Neural crest cell (in vitro differentiated cells): ENCODE measurements at regions not wholly inside any gene's neighbourhood (a gene's known extent, or its start where the extent isn't known, plus 50 kb on each side); places are given as distances from the start of the nearest gene placed in this dataset.

Experiments used
- DNase-seq: peaks from one replicate; pipeline ENCODE4 v3.0.0; 2021; ENCODE audit warnings: low read depth, mixed read lengths, low spot score
- H3K27ac Mint-ChIP-seq: one replicate; pipeline ENCODE4 v1.8.0; 2021; ENCODE audit warnings: mild to moderate bottlenecking, mixed read lengths; ENCODE audit not compliant: unreplicated experiment
- H3K27me3 Mint-ChIP-seq: 2 replicates; pipeline ENCODE4 v1.8.0; 2021; ENCODE audit warnings: low read depth, mild to moderate bottlenecking, mixed read lengths
- H3K36me3 Mint-ChIP-seq: 2 replicates; pipeline ENCODE4 v1.8.0; 2021; ENCODE audit warnings: low read depth, mild to moderate bottlenecking, mixed read lengths
- H3K4me1 Mint-ChIP-seq: 2 replicates; pipeline ENCODE4 v1.8.0; 2021; ENCODE audit warnings: mixed read lengths
- H3K4me3 Mint-ChIP-seq: one replicate; pipeline ENCODE4 v1.8.0; 2021; ENCODE audit warnings: mild to moderate bottlenecking, mixed read lengths
- H3K9me3 Mint-ChIP-seq: 2 replicates; pipeline ENCODE4 v1.8.0; 2021; ENCODE audit warnings: mixed read lengths
- TF ChIP-seq, protein P1 (sequence below): fragments of 200-600 bp; sonication (generic); conservative IDR thresholded peaks from 2 replicates; pipeline ENCODE4 v1.5.0; 2021; ENCODE audit warnings: antibody characterized with exemption, mild to moderate bottlenecking

DNA sequence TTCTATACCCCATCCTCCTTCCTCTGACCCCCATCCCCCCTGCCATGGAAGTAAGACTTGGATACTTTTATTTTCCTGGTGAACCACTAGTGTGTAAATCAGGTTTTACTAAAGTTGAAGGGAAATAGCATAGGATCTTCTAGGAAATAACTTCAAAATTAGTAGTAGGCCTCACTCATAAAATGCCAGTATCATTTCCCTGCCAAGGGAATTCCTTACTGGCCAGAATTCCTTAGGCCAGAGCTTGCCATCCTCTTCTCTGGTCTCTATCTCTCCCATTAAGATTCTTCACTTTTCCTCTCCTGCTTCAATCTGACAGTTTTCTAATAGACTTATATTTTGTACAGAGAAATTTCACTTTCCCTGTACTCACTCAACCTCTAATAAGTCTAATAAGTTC is 322.8 kb upstream of the TANK start:
- TF ChIP-seq, protein P1, sequence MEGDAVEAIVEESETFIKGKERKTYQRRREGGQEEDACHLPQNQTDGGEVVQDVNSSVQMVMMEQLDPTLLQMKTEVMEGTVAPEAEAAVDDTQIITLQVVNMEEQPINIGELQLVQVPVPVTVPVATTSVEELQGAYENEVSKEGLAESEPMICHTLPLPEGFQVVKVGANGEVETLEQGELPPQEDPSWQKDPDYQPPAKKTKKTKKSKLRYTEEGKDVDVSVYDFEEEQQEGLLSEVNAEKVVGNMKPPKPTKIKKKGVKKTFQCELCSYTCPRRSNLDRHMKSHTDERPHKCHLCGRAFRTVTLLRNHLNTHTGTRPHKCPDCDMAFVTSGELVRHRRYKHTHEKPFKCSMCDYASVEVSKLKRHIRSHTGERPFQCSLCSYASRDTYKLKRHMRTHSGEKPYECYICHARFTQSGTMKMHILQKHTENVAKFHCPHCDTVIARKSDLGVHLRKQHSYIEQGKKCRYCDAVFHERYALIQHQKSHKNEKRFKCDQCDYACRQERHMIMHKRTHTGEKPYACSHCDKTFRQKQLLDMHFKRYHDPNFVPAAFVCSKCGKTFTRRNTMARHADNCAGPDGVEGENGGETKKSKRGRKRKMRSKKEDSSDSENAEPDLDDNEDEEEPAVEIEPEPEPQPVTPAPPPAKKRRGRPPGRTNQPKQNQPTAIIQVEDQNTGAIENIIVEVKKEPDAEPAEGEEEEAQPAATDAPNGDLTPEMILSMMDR, result no peak
- H3K36me3 Mint-ChIP-seq, result no peaks in the 10 kb centered on the region
- H3K9me3 Mint-ChIP-seq, result no peaks in the 10 kb centered on the region
- no peak overlapping the region for H3K4me3 Mint-ChIP-seq
- peaks cover 7% of the 10 kb centered on the region for H3K4me1 Mint-ChIP-seq
- DNase-seq, result no peak
- no peaks in the 10 kb centered on the region for H3K27me3 Mint-ChIP-seq
- no peak overlapping the region for H3K27ac Mint-ChIP-seq

DNA sequence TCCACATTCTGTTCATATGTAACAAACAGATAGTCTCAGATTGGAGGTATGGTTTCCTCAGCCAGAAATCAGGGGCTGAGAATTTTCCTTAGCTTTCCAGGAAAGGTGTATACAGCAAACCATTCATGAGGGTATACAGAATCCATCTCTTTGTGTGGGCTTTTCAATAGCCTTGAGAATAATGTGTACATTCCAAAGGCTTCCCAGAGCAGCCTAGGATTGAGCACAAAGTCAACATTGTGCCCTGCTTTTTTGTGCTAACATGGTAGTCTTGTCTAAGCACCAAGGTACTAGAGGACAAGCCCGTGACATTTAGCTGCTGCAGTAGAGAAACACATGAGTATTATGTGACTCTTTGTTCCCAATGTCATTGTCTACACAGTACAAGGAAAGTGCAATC is 322.1 kb upstream of the TANK start:
- Mint-ChIP-seq H3K9me3 (no peaks in the 10 kb centered on the region), H3K4me3 (no peak overlapping the region), H3K36me3 (no peaks in the 10 kb centered on the region), H3K27ac (no peak overlapping the region), H3K27me3 (no peaks in the 10 kb centered on the region), H3K4me1 (peaks cover 7% of the 10 kb centered on the region)
- TF ChIP-seq, protein P1, result no peak
- no peak for DNase-seq

DNA sequence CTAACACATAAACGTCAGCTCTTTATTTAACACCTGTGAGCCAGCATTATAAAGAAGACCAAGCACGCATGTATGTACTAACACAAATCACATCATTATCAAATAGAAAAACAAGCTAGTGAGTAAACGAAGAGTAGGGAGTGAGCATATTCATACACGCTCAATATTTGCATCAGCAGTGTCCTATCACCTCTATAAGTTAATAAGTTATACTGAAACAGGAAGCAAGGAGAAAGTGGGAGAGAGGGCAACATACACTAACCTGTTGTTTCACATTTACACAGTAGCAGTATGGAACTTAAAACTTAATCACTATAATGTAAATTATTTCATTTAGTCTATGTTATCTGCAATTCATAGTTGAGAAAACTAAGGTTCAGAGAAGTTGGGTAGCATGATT is 321.5 kb upstream of the TANK start:
- Mint-ChIP-seq H3K4me1 (peaks cover 7% of the 10 kb centered on the region), H3K36me3 (no peaks in the 10 kb centered on the region), H3K4me3 (no peak overlapping the region), H3K27ac (no peak overlapping the region), H3K9me3 (peaks cover 4% of the 10 kb centered on the region), H3K27me3 (no peaks in the 10 kb centered on the region)
- DNase-seq, result no peak
- TF ChIP-seq, protein P1, result no peak

DNA sequence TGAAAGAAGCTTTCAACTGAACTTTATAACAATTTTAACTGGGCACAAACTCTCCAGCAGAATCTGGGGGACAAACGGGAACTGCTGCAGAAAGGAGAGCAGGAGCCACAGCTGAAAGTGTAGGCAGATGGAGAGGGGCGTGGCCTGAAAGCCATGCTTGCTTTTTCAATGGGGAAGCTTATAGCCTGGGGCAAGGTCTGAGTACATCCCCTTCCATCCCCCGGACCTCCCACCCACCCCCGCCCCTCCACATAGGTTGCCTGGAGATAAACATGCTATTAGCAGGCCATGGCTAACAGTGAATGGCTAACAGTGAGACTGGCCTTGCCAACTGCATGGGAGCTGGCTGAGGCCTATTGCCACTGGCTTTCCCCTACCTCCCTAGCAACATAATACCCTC is 317.9 kb upstream of the TANK start:
- H3K36me3 Mint-ChIP-seq, result peaks cover 5% of the 10 kb centered on the region
- H3K9me3 Mint-ChIP-seq, result peaks cover 15% of the 10 kb centered on the region
- H3K27me3 Mint-ChIP-seq, result no peaks in the 10 kb centered on the region
- peaks cover 7% of the 10 kb centered on the region for H3K4me1 Mint-ChIP-seq
- no peak overlapping the region for H3K27ac Mint-ChIP-seq
- TF ChIP-seq, protein P1, result no peak
- no peak for DNase-seq
- no peak overlapping the region for H3K4me3 Mint-ChIP-seq

DNA sequence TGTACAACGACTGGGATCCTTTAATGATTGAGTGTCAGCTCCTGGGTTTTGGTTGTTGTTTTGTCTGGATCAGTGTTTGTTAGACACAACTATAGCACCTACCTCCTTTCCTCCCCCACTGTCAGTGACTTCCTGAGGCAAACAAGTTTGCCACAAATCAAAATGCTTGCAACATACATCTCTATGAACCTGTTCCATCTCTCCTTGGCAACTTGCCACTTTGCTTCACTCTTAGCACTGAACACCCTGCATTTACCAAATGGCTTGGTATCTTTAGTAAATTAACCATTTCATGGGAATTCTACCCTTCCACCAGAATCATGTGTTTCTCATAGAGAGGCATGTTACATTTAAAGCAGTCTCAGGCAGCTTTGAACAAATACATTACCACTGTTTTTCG is 301.1 kb upstream of the TANK start:
- Mint-ChIP-seq H3K36me3 (no peaks in the 10 kb centered on the region), H3K9me3 (peaks cover 3% of the 10 kb centered on the region), H3K4me1 (peaks cover 11% of the 10 kb centered on the region), H3K27ac (no peak overlapping the region), H3K27me3 (no peaks in the 10 kb centered on the region), H3K4me3 (no peak overlapping the region)
- TF ChIP-seq, protein P1, result no peak
- no peak for DNase-seq

DNA sequence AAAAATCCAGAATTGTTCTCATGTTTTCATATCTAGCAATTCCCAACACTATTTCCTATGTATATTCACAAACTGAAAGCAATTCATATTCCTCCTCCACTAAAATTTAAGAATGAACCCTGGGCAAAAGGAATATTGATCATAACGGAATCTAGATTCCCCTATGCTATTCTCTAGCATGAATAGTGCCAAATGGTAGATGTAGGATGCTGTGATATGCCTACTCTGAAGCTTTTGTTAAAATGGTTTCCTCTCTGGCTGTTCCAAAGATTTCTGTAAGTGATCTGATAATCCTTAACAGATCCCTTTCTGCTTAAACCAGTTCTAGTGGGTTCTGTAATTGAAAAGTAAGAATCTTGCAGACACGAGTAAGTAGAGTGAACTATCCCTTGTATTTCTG is 298.0 kb upstream of the TANK start:
- H3K36me3 Mint-ChIP-seq, result no peaks in the 10 kb centered on the region
- no peaks in the 10 kb centered on the region for H3K27me3 Mint-ChIP-seq
- no peak for DNase-seq
- TF ChIP-seq, protein P1, result no peak
- H3K9me3 Mint-ChIP-seq, result peaks cover 3% of the 10 kb centered on the region
- H3K4me1 Mint-ChIP-seq, result peaks cover 11% of the 10 kb centered on the region
- H3K4me3 Mint-ChIP-seq, result no peak overlapping the region
- no peak overlapping the region for H3K27ac Mint-ChIP-seq
